ENCODE measurements at regions not wholly inside any gene's neighbourhood (a gene's known extent, or its start where the extent isn't known, plus 50 kb on each side); places are given as distances from the start of the nearest gene placed in this dataset.

GRCh38 chr18:28399781-28400362 is 222.9 kb upstream of the CDH2 start:
- TF ChIP-seq TCF7L2 (IDR thresholded peaks at IDR 0.05; ENCODE audit: borderline replicate concordance, low read depth, low read length) (no peak), ZBTB7A (tag by site-specific recombination; IDR thresholded peaks at IDR 0.05; ENCODE audit: low read depth) (no peak), REST (tag by site-specific recombination; IDR thresholded peaks at IDR 0.05) (no peak), ZIC2 (tag by site-specific recombination; IDR thresholded peaks at IDR 0.05) (no peak), ZNF155 (tag by site-specific recombination; IDR thresholded peaks at IDR 0.05) (no peak), REPIN1 (tag by site-specific recombination; IDR thresholded peaks at IDR 0.05; ENCODE audit: low read depth) (no peak), SP2 (tag by site-specific recombination; IDR thresholded peaks at IDR 0.05) (no peak)
- TF ChIP-seq, protein P1, sequence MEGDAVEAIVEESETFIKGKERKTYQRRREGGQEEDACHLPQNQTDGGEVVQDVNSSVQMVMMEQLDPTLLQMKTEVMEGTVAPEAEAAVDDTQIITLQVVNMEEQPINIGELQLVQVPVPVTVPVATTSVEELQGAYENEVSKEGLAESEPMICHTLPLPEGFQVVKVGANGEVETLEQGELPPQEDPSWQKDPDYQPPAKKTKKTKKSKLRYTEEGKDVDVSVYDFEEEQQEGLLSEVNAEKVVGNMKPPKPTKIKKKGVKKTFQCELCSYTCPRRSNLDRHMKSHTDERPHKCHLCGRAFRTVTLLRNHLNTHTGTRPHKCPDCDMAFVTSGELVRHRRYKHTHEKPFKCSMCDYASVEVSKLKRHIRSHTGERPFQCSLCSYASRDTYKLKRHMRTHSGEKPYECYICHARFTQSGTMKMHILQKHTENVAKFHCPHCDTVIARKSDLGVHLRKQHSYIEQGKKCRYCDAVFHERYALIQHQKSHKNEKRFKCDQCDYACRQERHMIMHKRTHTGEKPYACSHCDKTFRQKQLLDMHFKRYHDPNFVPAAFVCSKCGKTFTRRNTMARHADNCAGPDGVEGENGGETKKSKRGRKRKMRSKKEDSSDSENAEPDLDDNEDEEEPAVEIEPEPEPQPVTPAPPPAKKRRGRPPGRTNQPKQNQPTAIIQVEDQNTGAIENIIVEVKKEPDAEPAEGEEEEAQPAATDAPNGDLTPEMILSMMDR (tag by site-specific recombination; IDR thresholded peaks at IDR 0.05) = no peak
